MCF 10A (cell line): ENCODE measurements at regions not wholly inside any gene's neighbourhood (a gene's known extent, or its start where the extent isn't known, plus 50 kb on each side); places are given as distances from the start of the nearest gene placed in this dataset.

Experiments used
- BruUV-seq: library from RNA; stranded (reverse); fragments of 400-500 nt; replicated peaks from 2 replicates; lab custom pipeline; 2021; lab: Mats Ljungman, UMichigan
- CTCF ChIA-PET: fragments of 300-600 bp; sonication (Branson Sonifier 250); formaldehyde crosslinking; extraction: SDS; loops from one replicate; lab custom pipeline; 2021; ENCODE audit warnings: antibody characterized with exemption, inconsistent platforms; lab: Yijun Ruan, JAX
- POLR2A ChIA-PET: fragments of 300-600, 350-650 bp; sonication (Branson Sonifier 250); formaldehyde crosslinking; extraction: SDS; loops from one replicate; lab custom pipeline; 2020; ENCODE audit warnings: antibody characterized with exemption, inconsistent platforms; lab: Yijun Ruan, JAX
- DNase-seq: peaks from one replicate; pipeline ENCODE4 v3.0.0-alpha.2; 2018; ENCODE audit not compliant: unreplicated experiment
- H3K27ac Mint-ChIP-seq: one replicate; pipeline ENCODE4 v1.8.0; 2022; ENCODE audit warnings: mild to moderate bottlenecking, low read depth, mixed read lengths; ENCODE audit not compliant: unreplicated experiment
- H3K27me3 Mint-ChIP-seq: one replicate; pipeline ENCODE4 v1.8.0; 2022; ENCODE audit warnings: mixed read lengths; ENCODE audit not compliant: insufficient read depth, unreplicated experiment
- H3K36me3 Mint-ChIP-seq: one replicate; pipeline ENCODE4 v1.8.0; 2022; ENCODE audit warnings: mild to moderate bottlenecking, moderate library complexity, mixed read lengths; ENCODE audit not compliant: insufficient read depth, unreplicated experiment
- H3K4me1 Mint-ChIP-seq: one replicate; pipeline ENCODE4 v1.8.0; 2022; ENCODE audit warnings: mixed read lengths; ENCODE audit not compliant: insufficient read depth, unreplicated experiment
- H3K4me3 Mint-ChIP-seq: one replicate; pipeline ENCODE4 v1.8.0; 2022; ENCODE audit warnings: mild to moderate bottlenecking, moderate library complexity, mixed read lengths; ENCODE audit not compliant: unreplicated experiment
- H3K9me3 Mint-ChIP-seq: one replicate; pipeline ENCODE4 v1.8.0; 2022; ENCODE audit warnings: mixed read lengths; ENCODE audit not compliant: unreplicated experiment
- intact Hi-C: fragments of 100-400 bp; cut with micrococcal nuclease; formaldehyde crosslinking; loops from 2 replicates; pipeline ENCODE4 v1.14.1; 2022
- TF ChIP-seq, protein P1 (sequence below): fragments of 200-600 bp; IDR thresholded peaks from one replicate; pipeline ENCODE4 v1.8.0; 2022; ENCODE audit warnings: antibody characterized with exemption, mild to moderate bottlenecking; ENCODE audit not compliant: unreplicated experiment

DNA sequence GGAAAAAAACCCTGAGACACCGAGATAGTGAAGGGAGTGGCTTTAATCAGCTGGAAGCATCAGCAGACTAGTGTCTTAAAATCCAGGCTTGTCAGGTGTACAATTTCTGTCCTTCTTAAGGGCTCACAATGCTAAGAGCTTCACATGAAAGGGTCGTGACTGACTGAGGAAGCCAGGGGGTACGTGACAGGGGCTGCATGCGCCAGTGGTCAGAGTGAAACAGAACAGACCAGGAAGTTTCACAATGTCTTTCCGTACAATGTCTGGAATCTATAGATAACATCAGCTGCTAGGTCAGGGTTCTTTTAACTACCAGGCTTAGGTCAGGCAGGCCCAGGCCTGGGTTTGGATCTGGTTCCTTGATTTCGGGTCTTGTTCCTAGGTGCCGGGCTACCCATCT lies 253.0 kb downstream of the CDH10 start:
- H3K4me1 Mint-ChIP-seq = no peaks in the 10 kb centered on the region
- BruUV-seq = no TSS peak
- intact Hi-C loops = no loop called here
- no peaks in the 10 kb centered on the region for H3K36me3 Mint-ChIP-seq
- ChIA-PET POLR2A (no interaction called here), CTCF (interaction anchor here (0.6 kb wide), 1 partner anchor 1169 kb away, joined by 3 read pairs; no protein-coding TSS in a partner anchor)
- H3K27ac Mint-ChIP-seq = no peak overlapping the region
- DNase-seq = no peak
- H3K27me3 Mint-ChIP-seq = no peaks in the 10 kb centered on the region
- TF ChIP-seq, protein P1, sequence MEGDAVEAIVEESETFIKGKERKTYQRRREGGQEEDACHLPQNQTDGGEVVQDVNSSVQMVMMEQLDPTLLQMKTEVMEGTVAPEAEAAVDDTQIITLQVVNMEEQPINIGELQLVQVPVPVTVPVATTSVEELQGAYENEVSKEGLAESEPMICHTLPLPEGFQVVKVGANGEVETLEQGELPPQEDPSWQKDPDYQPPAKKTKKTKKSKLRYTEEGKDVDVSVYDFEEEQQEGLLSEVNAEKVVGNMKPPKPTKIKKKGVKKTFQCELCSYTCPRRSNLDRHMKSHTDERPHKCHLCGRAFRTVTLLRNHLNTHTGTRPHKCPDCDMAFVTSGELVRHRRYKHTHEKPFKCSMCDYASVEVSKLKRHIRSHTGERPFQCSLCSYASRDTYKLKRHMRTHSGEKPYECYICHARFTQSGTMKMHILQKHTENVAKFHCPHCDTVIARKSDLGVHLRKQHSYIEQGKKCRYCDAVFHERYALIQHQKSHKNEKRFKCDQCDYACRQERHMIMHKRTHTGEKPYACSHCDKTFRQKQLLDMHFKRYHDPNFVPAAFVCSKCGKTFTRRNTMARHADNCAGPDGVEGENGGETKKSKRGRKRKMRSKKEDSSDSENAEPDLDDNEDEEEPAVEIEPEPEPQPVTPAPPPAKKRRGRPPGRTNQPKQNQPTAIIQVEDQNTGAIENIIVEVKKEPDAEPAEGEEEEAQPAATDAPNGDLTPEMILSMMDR = no peak
- H3K9me3 Mint-ChIP-seq = peaks cover 9% of the 10 kb centered on the region
- H3K4me3 Mint-ChIP-seq = no peak overlapping the region

DNA sequence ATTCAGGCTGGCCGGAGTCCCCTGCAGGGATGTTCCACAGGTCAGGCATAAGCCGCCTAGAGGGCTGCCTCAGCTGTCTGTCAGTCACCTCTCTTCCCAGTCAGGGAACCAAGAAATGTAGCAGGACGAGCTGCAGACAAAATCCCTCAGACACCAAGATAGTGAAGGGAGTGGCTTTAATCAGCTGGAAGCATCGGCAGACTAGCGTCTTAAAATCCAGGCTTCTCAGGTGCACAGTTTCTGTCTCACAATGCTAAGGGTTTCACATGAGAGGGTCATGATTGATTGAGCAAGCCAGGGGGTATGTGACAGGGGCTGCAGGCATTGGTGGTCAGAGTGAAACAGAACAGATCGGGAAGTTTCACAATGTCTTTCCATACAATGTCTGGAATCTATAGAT lies 247.2 kb downstream of the CDH10 start:
- no peaks in the 10 kb centered on the region for H3K36me3 Mint-ChIP-seq
- DNase-seq = no peak
- TF ChIP-seq, protein P1 = no peak
- POLR2A ChIA-PET = no interaction called here
- H3K27ac Mint-ChIP-seq = no peak overlapping the region
- intact Hi-C loops = no loop called here
- H3K27me3 Mint-ChIP-seq = no peaks in the 10 kb centered on the region
- no TSS peak for BruUV-seq
- H3K4me1 Mint-ChIP-seq = no peaks in the 10 kb centered on the region
- CTCF ChIA-PET = no interaction called here
- peaks cover 16% of the 10 kb centered on the region for H3K9me3 Mint-ChIP-seq
- no peak overlapping the region for H3K4me3 Mint-ChIP-seq

DNA sequence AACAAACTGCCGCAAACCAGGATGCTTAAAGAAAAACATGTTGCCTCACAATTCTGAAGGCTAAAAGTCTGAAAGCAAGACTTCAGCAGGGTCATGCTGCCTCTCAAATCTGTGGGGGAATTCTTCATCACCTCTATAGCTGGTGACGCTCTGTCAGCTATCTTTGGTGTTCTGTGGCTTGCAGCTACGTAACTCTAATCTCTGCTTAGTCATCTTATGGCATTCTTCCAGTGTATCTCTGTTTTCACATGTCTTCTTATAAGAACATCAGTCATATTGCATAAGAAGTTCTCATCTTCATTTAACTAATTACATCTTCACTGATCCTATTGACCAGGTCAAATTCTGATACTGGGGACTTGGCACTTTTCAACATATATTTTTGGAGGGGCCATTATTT lies 243.0 kb downstream of the CDH10 start:
- Mint-ChIP-seq H3K9me3 (peaks cover 16% of the 10 kb centered on the region), H3K36me3 (no peaks in the 10 kb centered on the region), H3K27me3 (no peaks in the 10 kb centered on the region), H3K27ac (no peak overlapping the region), H3K4me3 (no peak overlapping the region), H3K4me1 (no peaks in the 10 kb centered on the region)
- intact Hi-C loops = no loop called here
- DNase-seq = peak; percentile 64
- ChIA-PET CTCF (no interaction called here), POLR2A (interaction anchor here (0.7 kb wide), 1 partner anchor 154 kb away, joined by 3 read pairs; no protein-coding TSS in a partner anchor)
- BruUV-seq = no TSS peak
- TF ChIP-seq, protein P1 = no peak

DNA sequence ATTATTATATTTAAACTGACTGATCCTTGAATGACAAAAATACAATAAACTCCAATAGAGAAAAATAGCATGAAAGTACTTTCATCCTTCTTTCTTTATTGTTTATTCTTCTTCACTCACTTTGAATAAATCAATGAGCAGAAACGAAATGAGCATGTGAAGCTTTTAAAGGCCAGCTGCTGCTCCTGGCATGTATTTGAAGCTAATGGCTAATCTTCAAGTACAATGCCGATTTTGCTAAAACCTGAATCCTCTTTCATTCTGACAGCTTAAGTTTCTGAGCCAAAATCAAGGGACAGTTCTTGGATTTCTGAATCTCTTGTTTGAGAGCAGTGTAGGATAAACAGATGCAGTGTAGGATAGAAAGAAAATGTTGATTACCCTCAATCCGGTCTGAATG lies 237.3 kb downstream of the CDH10 start:
- TF ChIP-seq, protein P1 = no peak
- DNase-seq = no peak
- intact Hi-C loops = no loop called here
- POLR2A ChIA-PET = interaction anchor here (0.8 kb wide), 1 partner anchor 18 kb away, joined by 3 read pairs; no protein-coding TSS in a partner anchor
- H3K4me3 Mint-ChIP-seq = no peak overlapping the region
- no peaks in the 10 kb centered on the region for H3K27me3 Mint-ChIP-seq
- no peaks in the 10 kb centered on the region for H3K4me1 Mint-ChIP-seq
- no TSS peak for BruUV-seq
- H3K27ac Mint-ChIP-seq = no peak overlapping the region
- H3K9me3 Mint-ChIP-seq = no peaks in the 10 kb centered on the region
- CTCF ChIA-PET = no interaction called here
- no peaks in the 10 kb centered on the region for H3K36me3 Mint-ChIP-seq
